NCI-H1105 treated with DMSO at 0.1 percent for 48 hours (cell line): ENCODE measurements at regions not wholly inside any gene's neighbourhood (a gene's known extent, or its start where the extent isn't known, plus 50 kb on each side); places are given as distances from the start of the nearest gene placed in this dataset.
"Not testable (repeated sequence)": the region's sequence is repeated elsewhere in the genome, so short reads cannot be mapped to it uniquely, and the experiment has no call there.

Experiments
- DNase-seq: peaks from one replicate; lab custom pipeline; 2025; lab: John Stamatoyannopoulos, UW

- no peak for DNase-seq
Observed at GRCh38 chr7:8809320-8809719, 375.9 kb downstream of the NXPH1 start.

GRCh38 chr7:8817448-8818036, 384.1 kb downstream of the NXPH1 start:
- no peak for DNase-seq

- no peak for DNase-seq
Observed at GRCh38 chr7:8818406-8818805, 385.0 kb downstream of the NXPH1 start.

- no peak for DNase-seq
Observed at GRCh38 chr7:8822595-8822994, 389.2 kb downstream of the NXPH1 start.

GRCh38 chr7:8823486-8823885, 390.1 kb downstream of the NXPH1 start:
- no peak for DNase-seq

GRCh38 chr7:8827329-8827728, 393.9 kb downstream of the NXPH1 start:
- no peak for DNase-seq

GRCh38 chr7:8829100-8829499, 395.7 kb downstream of the NXPH1 start:
- DNase-seq = no peak

- no peak for DNase-seq
Observed at GRCh38 chr7:8831376-8831775, 398.0 kb downstream of the NXPH1 start.

- DNase-seq = no peak
Observed at GRCh38 chr7:8833355-8833754, 399.9 kb downstream of the NXPH1 start.

GRCh38 chr7:8841171-8841570, 407.8 kb downstream of the NXPH1 start:
- DNase-seq = no peak

- DNase-seq = no peak
Observed at GRCh38 chr7:8871716-8872115, 438.3 kb downstream of the NXPH1 start.

- no peak for DNase-seq
Observed at GRCh38 chr7:8881916-8882315, 448.5 kb downstream of the NXPH1 start.

GRCh38 chr7:8885480-8886000, 452.1 kb downstream of the NXPH1 start:
- no peak for DNase-seq

- DNase-seq = not testable (repeated sequence)
Observed at GRCh38 chr7:8890346-8890745, 456.9 kb downstream of the NXPH1 start.

- no peak for DNase-seq
Observed at GRCh38 chr7:8893775-8894174, 460.4 kb downstream of the NXPH1 start.

- DNase-seq = no peak
Observed at GRCh38 chr7:8906396-8907075, 473.1 kb downstream of the NXPH1 start.

- DNase-seq = no peak
Observed at GRCh38 chr7:8908889-8909288, 475.5 kb downstream of the NXPH1 start.

GRCh38 chr7:8913682-8914081, 480.3 kb downstream of the NXPH1 start:
- no peak for DNase-seq

GRCh38 chr7:8921807-8922206, 488.4 kb downstream of the NXPH1 start:
- no peak for DNase-seq

- DNase-seq = no peak
Observed at GRCh38 chr7:8922726-8923125, 489.3 kb downstream of the NXPH1 start.

GRCh38 chr7:8923164-8923806, 489.9 kb downstream of the NXPH1 start:
- no peak for DNase-seq

- DNase-seq = no peak
Observed at GRCh38 chr7:8931906-8932646, 498.7 kb downstream of the NXPH1 start.

GRCh38 chr7:8932751-8933150, 499.3 kb downstream of the NXPH1 start:
- no peak for DNase-seq
